Endothelial cell of umbilical vein (primary cell): ENCODE measurements at regions not wholly inside any gene's neighbourhood (a gene's known extent, or its start where the extent isn't known, plus 50 kb on each side); places are given as distances from the start of the nearest gene placed in this dataset.

Experiments
- CTCF ChIP-seq, 2 donors: IDR thresholded peaks; 1 replicate in 1 of 2; 2 replicates in 1 of 2; pipeline ENCODE4 v1.5.1; 2011; ENCODE audit warnings: low read length in 2 of 2, mild to moderate bottlenecking in 2 of 2, moderate library complexity in 2 of 2, control low read depth in 1 of 2, inconsistent platforms in 1 of 2, low read depth in 1 of 2; ENCODE audit not compliant: insufficient read depth in 1 of 2; ENCODE audit errors: extremely low read depth in 1 of 2
- EZH2 ChIP-seq: IDR thresholded peaks from 2 replicates; pipeline ENCODE4 v1.6.1; 2012; ENCODE audit warnings: borderline replicate concordance, low read depth, mild to moderate bottlenecking, moderate library complexity, low read length, inconsistent platforms; ENCODE audit not compliant: severe bottlenecking
- GATA2 ChIP-seq: IDR thresholded peaks from 2 replicates; pipeline ENCODE4 v1.7.0; 2011; ENCODE audit warnings: low read depth, mild to moderate bottlenecking, moderate library complexity, mixed read lengths, low read length; ENCODE audit not compliant: insufficient read length, insufficient read depth
- JUN ChIP-seq: IDR thresholded peaks from 2 replicates; pipeline ENCODE4 v1.6.1; 2011; ENCODE audit warnings: borderline replicate concordance, low read depth; ENCODE audit not compliant: insufficient read length, insufficient read depth
- MAX ChIP-seq: IDR thresholded peaks from 2 replicates; pipeline ENCODE4 v1.6.1; 2011; ENCODE audit not compliant: insufficient read depth, insufficient read length
- MYC ChIP-seq: IDR thresholded peaks from one replicate; pipeline ENCODE4 v1.6.1; 2011; ENCODE audit warnings: mild to moderate bottlenecking, low read depth, low read length
- POLR2A ChIP-seq: IDR thresholded peaks from 2 replicates; pipeline ENCODE4 v1.6.1; 2012; ENCODE audit warnings: low read depth, mild to moderate bottlenecking, control low read depth, low read length
- POLR2AphosphoS5 ChIP-seq: IDR thresholded peaks from 2 replicates; pipeline ENCODE4 v1.6.1; 2012; ENCODE audit warnings: low read depth, mild to moderate bottlenecking, control low read depth, low read length, moderate library complexity; ENCODE audit not compliant: insufficient read depth

GRCh38 chr4:151905197-151905596 is 144.4 kb upstream of the GATB start:
- no peak for TF ChIP-seq CTCF (IDR thresholded peaks at IDR 0.05; ENCODE audit: extremely low read depth in 1 of 2, insufficient read depth in 1 of 2, low read depth in 1 of 2, low read length in 2 of 2)
- no peak for TF ChIP-seq POLR2A
- no peak for TF ChIP-seq EZH2
- TF ChIP-seq POLR2AphosphoS5: no peak
- TF ChIP-seq MYC: no peak
- no peak for TF ChIP-seq MAX
- no peak for TF ChIP-seq JUN
- no peak for TF ChIP-seq GATA2
